Natural killer cell (primary cell): ENCODE measurements at regions not wholly inside any gene's neighbourhood (a gene's known extent, or its start where the extent isn't known, plus 50 kb on each side); places are given as distances from the start of the nearest gene placed in this dataset.
"Not testable (repeated sequence)": the region's sequence is repeated elsewhere in the genome, so short reads cannot be mapped to it uniquely, and the experiment has no call there.

ENCODE experiments used
- ATAC-seq, 3 donors: fragments of 150-1000 bp in 2 of 3; fragments of 200-7000 bp in 1 of 3; cut with Tn5 transposase; 1 replicate in 1 of 3; 2 replicates in 2 of 3; pipeline ENCODE4 v1.10.0; 2021; ENCODE audit warnings: mild to moderate bottlenecking in 2 of 3, moderate library complexity in 2 of 3
- DNase-seq, 2 donors: peaks; one replicate each; pipeline versions ENCODE4 v3.0.0 to v3.0.0-alpha.2; 2013 to 2021; ENCODE audit warnings: mixed read lengths in 1 of 2
- H3K27ac ChIP-seq: one replicate; pipeline ENCODE4 v1.5.1; 2013; ENCODE audit warnings: mild to moderate bottlenecking, low read length
- H3K27me3 ChIP-seq: one replicate; pipeline ENCODE4 v1.6.1; 2013; ENCODE audit warnings: low read length; ENCODE audit not compliant: control insufficient read depth, insufficient read depth
- H3K36me3 ChIP-seq: one replicate; pipeline ENCODE4 v1.6.1; 2013; ENCODE audit warnings: low read length; ENCODE audit not compliant: control insufficient read depth, insufficient read depth
- H3K4me1 ChIP-seq: one replicate; pipeline ENCODE4 v1.6.1; 2013; ENCODE audit warnings: low read length; ENCODE audit not compliant: control insufficient read depth, insufficient read depth
- H3K4me3 ChIP-seq: one replicate; pipeline ENCODE4 v1.5.1; 2013; ENCODE audit warnings: low read length
- H3K9me3 ChIP-seq: one replicate; pipeline ENCODE4 v1.6.1; 2013; ENCODE audit warnings: low read length; ENCODE audit not compliant: control insufficient read depth, insufficient read depth
- H3K27ac Mint-ChIP-seq, 2 donors: one replicate each; pipeline ENCODE4 v1.8.0; 2022; ENCODE audit warnings: mild to moderate bottlenecking in 2 of 2, mixed read lengths in 2 of 2, moderate library complexity in 1 of 2
- H3K27me3 Mint-ChIP-seq, 2 donors: one replicate each; pipeline ENCODE4 v1.8.0; 2022; ENCODE audit warnings: low read depth in 2 of 2, mixed read lengths in 2 of 2
- H3K36me3 Mint-ChIP-seq: one replicate; pipeline ENCODE4 v1.8.0; 2022; ENCODE audit warnings: mixed read lengths
- H3K4me1 Mint-ChIP-seq, 2 donors: one replicate each; pipeline ENCODE4 v1.8.0; 2022; ENCODE audit warnings: mixed read lengths in 2 of 2
- H3K4me3 Mint-ChIP-seq: one replicate; pipeline ENCODE4 v1.8.0; 2022; ENCODE audit warnings: mild to moderate bottlenecking, moderate library complexity, mixed read lengths
- H3K9me3 Mint-ChIP-seq, 2 donors: one replicate each; pipeline ENCODE4 v1.8.0; 2022; ENCODE audit warnings: mixed read lengths in 2 of 2
- WGBS: methylation state at CpG from one replicate; pipeline ENCODE4 v1.1.7; 2013; ENCODE audit warnings: missing lambda C conversion rate; ENCODE audit not compliant: insufficient coverage; 5-methylcytosine and 5-hydroxymethylcytosine counted together
- intact Hi-C: fragments of 100-400 bp; cut with micrococcal nuclease; formaldehyde crosslinking; loops from one replicate; pipeline ENCODE4 v1.14.2; 2022

GRCh38 chr15:99783918-99784619 is 50.8 kb upstream of the LYSMD4 start:
- H3K4me3 ChIP-seq, H3K36me3 Mint-ChIP-seq, H3K27ac ChIP-seq, H3K36me3 ChIP-seq, H3K27me3 ChIP-seq, H3K4me3 Mint-ChIP-seq, H3K9me3 ChIP-seq, ATAC-seq, intact Hi-C loops, H3K4me1 ChIP-seq, H3K4me1 Mint-ChIP-seq, H3K27ac Mint-ChIP-seq, H3K9me3 Mint-ChIP-seq, DNase-seq: not testable (repeated sequence)
- WGBS: 100% methylated on average over 2 of the region's 4 CpGs
- H3K27me3 Mint-ChIP-seq: peaks cover 9 to 17% of the 10 kb centered on the region in 2 donors
